ENCODE measurements at regions not wholly inside any gene's neighbourhood (a gene's known extent, or its start where the extent isn't known, plus 50 kb on each side); places are given as distances from the start of the nearest gene placed in this dataset.

GRCh38 chr11:97351939-97352338 lies 962.1 kb downstream of the JRKL start (continued):
- TF ChIP-seq ZBTB40 (IDR thresholded peaks at IDR 0.05; ENCODE audit: borderline replicate concordance) (no peak), SKIL (IDR thresholded peaks at IDR 0.05; ENCODE audit: low read depth, poor library complexity, severe bottlenecking) (no peak), TBL1XR1 (IDR thresholded peaks at IDR 0.05; ENCODE audit: low read depth, low read length) (no peak)

GRCh38 chr11:97354026-97354425 lies 964.2 kb downstream of the JRKL start:
- Histone ChIP-seq H3K4me1 (ENCODE audit: control insufficient read depth, insufficient read depth, low read length) (no peaks in the 10 kb centered on the region), H3K9ac (ENCODE audit: control insufficient read depth, insufficient read depth, low read length) (no peak overlapping the region), H3K27me3 (replicated peaks in 1 of 2; ENCODE audit: control insufficient read depth in 2 of 2, insufficient read depth in 2 of 2, low read length in 1 of 2) (no peaks in the 10 kb centered on the region; a peak in 1 of 4 replicates), H3K27ac (ENCODE audit: control insufficient read depth, insufficient read depth) (no peak overlapping the region), H3K9me3 (replicated peaks; ENCODE audit: control insufficient read depth, insufficient read depth, low read length) (no peaks in the 10 kb centered on the region), H3K79me2 (ENCODE audit: control insufficient read depth, insufficient read depth, low read length) (no peaks in the 10 kb centered on the region), H4K20me1 (ENCODE audit: control insufficient read depth, insufficient read depth) (no peaks in the 10 kb centered on the region), H3K4me3 (no peak overlapping the region), H3K4me2 (ENCODE audit: control insufficient read depth, insufficient read depth) (no peak overlapping the region), H2AFZ (ENCODE audit: control insufficient read depth, low read depth, low read length) (no peak overlapping the region), H3K36me3 (ENCODE audit: control insufficient read depth in 2 of 2, insufficient read depth in 2 of 2, low read length in 1 of 2) (no peaks in the 10 kb centered on the region)
- in situ Hi-C loops (cut with MboI), result no loop called here
- WGBS (ENCODE audit: insufficient coverage, insufficient replicate concordance, low lambda C conversion rate, missing lambda C conversion rate), result 0% methylated on average over 1 of the region's 1 CpG
- ChIA-PET RAD21 (ENCODE audit: unreplicated experiment) (no interaction called here), SMC1A (ENCODE audit: uncharacterized antibody, unreplicated experiment) (no interaction called here), POLR2A (no interaction called here), CTCF (no interaction called here)
- ATAC-seq (no peak), DNase-seq (ENCODE audit: low read depth, low spot score) (no peak), FAIRE-seq (no peak)
- intact Hi-C loops (cut with micrococcal nuclease; ENCODE audit: unreplicated experiment), result no loop called here
- no TSS peak for BruUV-seq (replicated peaks)
- TF ChIP-seq CEBPB (IDR thresholded peaks at IDR 0.05; ENCODE audit: borderline replicate concordance in 1 of 2, low read depth in 2 of 2, low read length in 2 of 2), result no peak
- TF ChIP-seq TARDBP (IDR thresholded peaks at IDR 0.05; ENCODE audit: borderline replicate concordance), result no peak
- TF ChIP-seq STAT1 (conservative IDR thresholded peaks at IDR 0.05), result no peak

Measured in GM12878 (cell line).